COLO668 (cell line): ENCODE measurements at regions not wholly inside any gene's neighbourhood (a gene's known extent, or its start where the extent isn't known, plus 50 kb on each side); places are given as distances from the start of the nearest gene placed in this dataset.
"Not testable (repeated sequence)": the region's sequence is repeated elsewhere in the genome, so short reads cannot be mapped to it uniquely, and the experiment has no call there.

Experiments used
- DNase-seq: peaks from one replicate; lab custom pipeline; 2025; ENCODE audit not compliant: unreplicated experiment; lab: John Stamatoyannopoulos, UW

DNA sequence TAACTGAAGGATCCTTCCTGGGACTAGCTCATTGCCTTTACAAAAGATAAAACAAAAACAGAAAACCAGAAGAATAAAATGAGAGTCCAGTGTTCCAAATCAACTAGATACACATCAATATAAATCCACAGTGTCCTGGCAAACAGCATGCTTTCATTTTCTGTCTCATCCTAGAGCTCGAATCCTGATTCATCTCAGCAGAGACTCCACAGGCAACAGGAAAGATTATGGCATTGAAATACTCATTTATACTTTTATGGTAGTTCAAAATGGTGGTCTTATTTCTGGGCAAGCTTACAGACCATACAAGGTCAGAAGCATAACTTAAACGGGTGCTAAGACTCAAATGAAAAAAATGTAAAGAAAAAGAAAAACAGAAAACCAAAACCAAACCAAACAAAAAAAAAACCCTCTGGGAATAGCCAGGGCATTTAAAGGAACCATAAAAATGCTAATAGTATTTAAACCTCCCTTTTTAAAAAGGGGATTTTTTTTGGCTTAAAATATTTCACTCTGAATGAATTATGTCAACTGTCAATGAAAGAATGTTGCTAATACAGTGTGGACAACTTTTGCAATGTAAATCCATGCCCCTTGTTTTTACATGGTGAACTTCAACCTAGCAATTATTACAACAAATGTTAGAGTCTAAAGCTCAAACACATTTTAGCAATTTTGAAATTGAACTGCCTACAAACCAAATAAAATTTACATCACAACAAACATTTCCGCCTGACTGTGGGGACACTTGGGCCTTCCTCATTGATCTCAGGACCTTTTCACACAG, 57.9 kb downstream of the GPR101 start:
- no peak for DNase-seq

DNA sequence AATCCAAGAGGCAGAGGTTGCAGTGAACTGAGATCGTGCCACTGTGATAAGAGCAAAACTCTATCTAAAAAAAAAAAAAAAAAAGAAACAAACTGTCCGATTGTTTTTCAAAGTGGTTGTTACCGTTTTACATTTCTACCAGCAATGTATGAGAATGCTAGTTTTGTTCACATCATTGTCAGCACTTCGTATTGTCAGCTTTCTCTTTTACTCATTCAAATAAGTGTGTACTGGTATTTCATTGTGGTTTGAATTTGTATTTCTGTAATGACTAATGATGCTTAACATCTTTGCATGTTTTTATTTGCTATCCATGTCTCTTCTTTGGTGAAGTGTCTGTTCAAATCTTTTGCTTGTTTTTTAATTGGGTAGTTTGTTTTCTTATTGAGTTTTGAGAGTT, 65.8 kb downstream of the GPR101 start:
- DNase-seq = no peak

- no peak for DNase-seq
These were observed 69.8 kb downstream of the GPR101 start for GRCh38 chrX:136963973-136964372.

DNA sequence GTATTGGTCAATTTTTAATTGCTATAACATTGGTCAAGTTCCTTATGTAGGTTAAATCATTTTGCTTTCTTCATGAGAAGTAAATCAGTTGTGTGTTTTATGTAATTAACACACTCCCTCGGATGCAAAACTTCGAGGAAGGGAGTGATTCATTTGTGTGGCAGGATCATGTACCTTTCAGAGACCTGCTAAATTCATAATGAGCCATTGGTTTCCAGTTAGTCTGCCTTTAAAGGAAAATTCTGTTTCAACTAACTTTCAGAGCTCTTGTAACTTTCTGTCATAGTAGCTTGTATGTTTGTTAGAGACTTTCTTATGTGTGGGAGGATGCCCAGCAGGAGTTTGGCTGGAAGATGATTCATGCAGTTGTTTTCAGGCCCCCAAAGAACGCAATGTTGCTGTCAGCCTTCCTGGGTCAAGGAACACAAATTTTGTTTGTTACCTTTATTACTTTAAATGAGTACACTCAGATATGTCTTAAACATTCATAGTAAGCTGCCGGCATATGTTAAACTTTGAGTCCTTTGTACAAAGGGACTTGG, 72.1 kb downstream of the GPR101 start:
- no peak for DNase-seq

DNA sequence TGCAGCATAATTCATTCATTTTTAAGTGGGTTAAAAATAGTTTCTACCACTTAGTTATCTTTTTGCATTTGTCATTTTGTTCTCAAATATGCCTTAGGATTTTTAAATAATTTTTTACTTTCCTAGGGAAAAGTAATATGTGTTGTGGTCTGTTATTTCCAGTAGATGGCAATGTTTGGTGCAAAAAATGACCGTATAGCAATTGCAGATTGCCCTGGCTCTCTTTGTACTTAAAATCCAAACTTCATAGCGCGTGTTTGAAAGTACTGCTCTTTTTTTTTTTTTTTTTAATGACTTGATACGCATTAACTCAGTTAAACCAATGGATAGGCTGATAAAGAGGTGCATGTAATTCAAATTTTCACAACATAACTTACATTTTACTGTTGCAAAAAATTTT, 74.4 kb upstream of the RBMX start:
- no peak for DNase-seq

- DNase-seq = peak; percentile 51
These were observed 73.6 kb upstream of the RBMX start for GRCh38 chrX:136953867-136954787.

GRCh38 chrX:136950211-136950610, 69.7 kb upstream of the RBMX start:
- no peak for DNase-seq

DNA sequence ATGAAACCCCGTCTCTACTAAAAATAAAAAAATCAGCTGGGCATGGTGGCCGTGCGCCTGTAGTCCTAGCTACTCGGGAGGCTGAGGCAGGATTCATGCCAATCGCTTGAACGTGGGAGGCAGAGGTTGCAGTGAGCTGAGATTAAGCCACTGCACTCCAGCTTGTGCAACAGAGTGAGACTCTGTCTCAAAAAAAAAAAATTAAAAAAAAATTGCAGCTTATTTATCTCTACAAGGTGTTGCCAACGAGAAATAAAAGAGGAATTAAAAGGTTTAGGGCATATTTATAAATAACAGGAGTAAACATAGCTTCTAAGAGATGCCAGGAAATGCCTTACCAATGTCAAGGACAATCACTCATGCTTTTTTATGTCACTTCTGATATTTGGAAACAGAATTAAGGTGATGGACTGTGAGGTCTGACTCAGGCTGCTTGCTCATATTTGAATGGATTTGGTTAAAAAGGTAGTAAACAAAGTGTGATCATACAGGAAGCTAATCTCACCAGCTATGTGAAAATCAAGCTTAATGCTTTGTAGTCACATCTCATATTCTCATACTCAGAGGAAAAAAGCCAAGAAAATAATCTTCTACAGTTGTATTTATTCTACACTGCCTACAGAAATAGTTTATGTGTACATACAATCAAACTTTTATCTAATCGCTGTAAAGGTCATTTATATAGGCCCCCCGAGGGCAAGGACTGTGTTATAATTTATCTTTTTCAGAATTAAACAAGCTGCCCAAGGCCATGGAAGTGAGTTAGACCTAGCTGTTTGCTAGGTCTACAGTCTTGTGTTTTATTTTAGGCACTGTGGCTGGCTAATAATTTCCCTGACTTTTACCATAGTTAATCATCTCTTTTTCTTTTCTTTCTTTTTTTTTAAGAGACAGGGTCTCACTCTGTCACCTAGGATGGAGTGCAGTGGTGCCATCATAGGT, 61.1 kb upstream of the RBMX start:
- DNase-seq = no peak

DNA sequence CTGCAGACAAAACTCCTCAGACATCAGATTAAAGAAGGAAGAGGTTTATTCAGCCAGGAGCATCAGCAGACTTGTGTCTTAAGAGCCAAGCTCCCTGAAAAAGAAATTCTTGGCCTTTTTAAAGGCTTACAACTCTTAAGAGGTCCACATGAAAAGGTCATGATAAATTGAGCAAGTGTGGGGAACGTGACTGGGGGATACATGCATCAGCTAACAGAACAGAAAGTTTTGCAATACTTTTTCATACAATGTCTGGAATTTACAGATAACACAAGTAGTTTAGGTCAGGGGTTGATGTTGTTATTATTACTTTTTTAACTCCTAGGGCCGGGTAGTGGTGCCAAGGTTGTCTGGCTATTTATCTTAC, 55.6 kb upstream of the RBMX start:
- no peak for DNase-seq

GRCh38 chrX:136935533-136936182, 55.1 kb upstream of the RBMX start:
- DNase-seq = not testable (repeated sequence)

DNA sequence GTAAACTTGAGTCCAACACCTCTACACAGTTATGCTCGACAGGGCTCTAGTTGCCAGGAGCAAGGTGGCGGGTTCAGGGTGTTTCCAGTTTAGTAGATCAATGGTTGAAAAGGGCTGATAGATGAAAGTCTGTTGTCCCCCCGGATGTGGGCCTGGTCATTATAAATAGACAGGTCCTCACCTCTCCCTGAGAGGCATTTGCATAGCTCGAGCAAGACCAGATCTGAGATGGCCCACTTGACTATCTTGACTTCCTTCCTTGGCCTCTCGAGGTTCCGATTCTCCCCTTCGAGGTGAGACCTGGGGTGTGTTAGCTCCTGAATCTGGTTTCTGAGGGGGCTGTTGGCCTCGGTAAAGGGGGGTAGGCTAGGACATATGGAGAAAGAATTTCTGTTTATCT, 54.1 kb upstream of the RBMX start:
- not testable (repeated sequence) for DNase-seq

DNA sequence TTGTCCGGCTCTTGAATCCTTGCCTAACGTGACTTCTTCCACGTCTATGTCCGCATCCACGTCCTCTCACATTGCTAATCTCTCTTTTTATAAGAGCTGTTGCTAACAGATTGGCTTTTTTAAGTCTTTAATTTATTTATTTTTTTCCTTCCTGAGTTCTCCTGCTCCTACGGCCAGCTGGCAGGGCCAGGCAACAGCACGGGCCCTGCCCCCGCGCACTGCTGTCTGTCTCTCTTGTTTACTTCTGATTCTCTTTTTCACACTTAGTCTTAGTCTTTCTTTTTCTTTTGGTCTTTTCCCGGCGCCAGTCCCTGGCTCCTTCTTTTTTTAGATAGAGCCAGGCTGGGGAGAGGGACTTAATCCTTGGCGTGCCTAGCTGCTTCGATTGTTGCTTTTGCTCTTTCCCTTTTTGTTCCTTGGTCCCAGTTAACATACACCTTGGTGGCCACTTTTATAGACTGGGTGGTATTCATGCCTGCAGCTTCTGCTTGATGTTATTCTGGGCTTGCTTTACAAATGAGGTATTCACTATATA, 53.2 kb upstream of the RBMX start:
- no peak for DNase-seq

DNA sequence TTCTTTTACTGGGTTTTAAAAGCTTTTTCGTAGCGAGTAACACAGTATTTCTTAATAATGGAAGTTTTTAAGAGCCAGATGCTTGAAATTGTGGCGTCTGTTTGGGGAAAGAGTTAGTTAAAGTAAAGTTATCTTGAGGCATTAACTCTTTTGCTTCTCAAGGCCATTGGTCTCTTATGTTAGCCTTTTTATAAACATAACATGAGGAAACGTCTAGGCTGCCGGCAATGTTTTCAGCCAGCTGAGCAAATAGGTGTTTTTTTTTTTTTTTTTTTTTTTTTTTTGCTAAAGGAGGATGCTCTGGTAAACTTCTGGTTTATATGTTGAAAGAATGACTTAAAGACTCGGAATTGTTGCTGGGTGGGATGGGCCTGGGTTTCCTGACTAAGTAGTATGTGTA, 51.1 kb upstream of the RBMX start:
- no peak for DNase-seq
